SU-DHL-6 (cell line): ENCODE measurements at regions not wholly inside any gene's neighbourhood (a gene's known extent, or its start where the extent isn't known, plus 50 kb on each side); places are given as distances from the start of the nearest gene placed in this dataset.

ENCODE experiments used
- EZH2phosphoT487 ChIP-seq: fragments of 200-600 bp; sonication (generic), shearing (Covaris generic); conservative IDR thresholded peaks from 2 replicates; pipeline ENCODE4 v1.6.1; 2018; ENCODE audit warnings: mild to moderate bottlenecking, antibody characterized with exemption, low read length, moderate library complexity, mixed read lengths
- TF ChIP-seq, protein P1 (sequence below): fragments of 200-600 bp; sonication (generic); IDR thresholded peaks from one replicate; pipeline ENCODE4 v1.5.1; 2017; ENCODE audit warnings: antibody characterized with exemption, mild to moderate bottlenecking, low read length, moderate library complexity; ENCODE audit not compliant: insufficient read depth, poor library complexity, severe bottlenecking

DNA sequence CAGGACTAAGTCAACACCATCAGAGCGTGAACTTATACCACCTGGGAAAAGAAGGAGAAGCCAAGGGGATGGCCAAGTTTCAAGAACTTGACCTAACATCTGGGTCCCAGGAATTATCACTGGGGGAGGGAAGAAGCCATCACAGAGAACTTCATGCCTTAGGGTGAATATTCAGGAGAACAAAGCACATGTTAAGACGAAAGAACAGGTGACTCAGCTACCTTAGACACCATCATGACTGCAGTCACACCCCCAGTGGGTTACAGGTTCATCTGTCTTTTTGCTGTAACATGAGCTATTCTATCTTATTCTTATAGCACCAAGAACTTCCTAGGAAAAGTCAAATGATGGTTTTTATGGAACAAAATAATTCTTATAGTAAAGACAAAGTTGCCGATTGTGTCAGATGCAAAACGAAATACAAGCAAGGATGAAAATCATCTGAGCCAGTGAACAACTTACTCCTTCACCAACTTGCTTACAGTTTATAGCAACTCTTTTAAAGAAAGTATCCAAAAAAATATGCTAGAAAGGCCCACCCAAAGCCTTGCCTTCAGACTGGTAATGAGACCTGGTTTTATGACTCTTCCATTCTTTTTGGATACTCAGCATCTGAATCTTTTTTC is 72.0 kb downstream of the TPRA1 start:
- TF ChIP-seq, protein P1, sequence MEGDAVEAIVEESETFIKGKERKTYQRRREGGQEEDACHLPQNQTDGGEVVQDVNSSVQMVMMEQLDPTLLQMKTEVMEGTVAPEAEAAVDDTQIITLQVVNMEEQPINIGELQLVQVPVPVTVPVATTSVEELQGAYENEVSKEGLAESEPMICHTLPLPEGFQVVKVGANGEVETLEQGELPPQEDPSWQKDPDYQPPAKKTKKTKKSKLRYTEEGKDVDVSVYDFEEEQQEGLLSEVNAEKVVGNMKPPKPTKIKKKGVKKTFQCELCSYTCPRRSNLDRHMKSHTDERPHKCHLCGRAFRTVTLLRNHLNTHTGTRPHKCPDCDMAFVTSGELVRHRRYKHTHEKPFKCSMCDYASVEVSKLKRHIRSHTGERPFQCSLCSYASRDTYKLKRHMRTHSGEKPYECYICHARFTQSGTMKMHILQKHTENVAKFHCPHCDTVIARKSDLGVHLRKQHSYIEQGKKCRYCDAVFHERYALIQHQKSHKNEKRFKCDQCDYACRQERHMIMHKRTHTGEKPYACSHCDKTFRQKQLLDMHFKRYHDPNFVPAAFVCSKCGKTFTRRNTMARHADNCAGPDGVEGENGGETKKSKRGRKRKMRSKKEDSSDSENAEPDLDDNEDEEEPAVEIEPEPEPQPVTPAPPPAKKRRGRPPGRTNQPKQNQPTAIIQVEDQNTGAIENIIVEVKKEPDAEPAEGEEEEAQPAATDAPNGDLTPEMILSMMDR: no peak
- TF ChIP-seq EZH2phosphoT487: no peak
